ENCODE measurements at regions not wholly inside any gene's neighbourhood (a gene's known extent, or its start where the extent isn't known, plus 50 kb on each side); places are given as distances from the start of the nearest gene placed in this dataset.
A peak's percentile ranks its signal among the peaks of the same experiment; 100 is the strongest.

GRCh38 chr17:71983828-71984227, 137.0 kb upstream of the SOX9 start:
- POLR2A ChIA-PET (ENCODE audit: unreplicated experiment) = no interaction called here
- H3K9me1 ChIP-seq (ENCODE audit: insufficient read depth, low read length) = no peaks in the 10 kb centered on the region
- CTCF ChIA-PET = no interaction called here

More at GRCh38 chr17:71983828-71984227, 137.0 kb upstream of the SOX9 start:
- no peak overlapping the region for H3K9ac ChIP-seq (ENCODE audit: low read depth, low read length)
- no peaks in the 10 kb centered on the region for H3K4me1 ChIP-seq (ENCODE audit: control insufficient read depth, insufficient read depth, low read length)
- WGBS, 2 experiments (ENCODE audit: extremely low coverage in 2 of 2, insufficient read length in 1 of 2) = no CpG with 5 or more reads among the region's 3 CpGs
- no peak overlapping the region for H3K14ac ChIP-seq (replicated peaks; ENCODE audit: low read depth, low read length)
- H3K4me3 ChIP-seq (ENCODE audit: insufficient read depth, low read depth, low read length) = no peak overlapping the region
- intact Hi-C loops (cut with micrococcal nuclease) = no loop called here
- H2BK120ac ChIP-seq (ENCODE audit: low read depth, low read length) = no peak overlapping the region
- no peak overlapping the region for H4K91ac ChIP-seq (ENCODE audit: insufficient read depth, low read depth, low read length)
- no peak overlapping the region for H3K56ac ChIP-seq (ENCODE audit: extremely low read depth, insufficient read depth, low read length)
- no peak overlapping the region for H4K5ac ChIP-seq (ENCODE audit: low read depth, low read length)
- H2BK20ac ChIP-seq (ENCODE audit: low read depth, low read length) = no peak overlapping the region
- DNase-seq (no peak), ATAC-seq (ENCODE audit: low read depth) (no peak)
- no peaks in the 10 kb centered on the region for H3K36me3 ChIP-seq (ENCODE audit: control insufficient read depth, insufficient read depth, low read length)
- H3K4ac ChIP-seq (ENCODE audit: low read depth, low read length) = no peak overlapping the region
- H3K18ac ChIP-seq (ENCODE audit: low read depth, low read length) = no peak overlapping the region
- no peaks in the 10 kb centered on the region for H3K27me3 ChIP-seq (ENCODE audit: control insufficient read depth, insufficient read depth, low read length)
- H2AK5ac ChIP-seq (ENCODE audit: low read depth, low read length) = no peak overlapping the region
- no TSS peak for BruUV-seq (replicated peaks)
- no peaks in the 10 kb centered on the region for H3K79me1 ChIP-seq (ENCODE audit: low read depth in 1 of 2, low read length in 2 of 2)
- H2BK15ac ChIP-seq (ENCODE audit: low read depth, low read length) = no peak overlapping the region
- peak overlapping the region; percentile 13 for H2AFZ ChIP-seq (replicated peaks; ENCODE audit: low read length, poor library complexity)
- dilution Hi-C loops (cut with HindIII; ENCODE audit: low sequenced_read_pairs, unreplicated experiment) = no loop called here
- in situ Hi-C loops (cut with MboI; ENCODE audit: low sequenced_read_pairs) = no loop called here
- H2AK9ac ChIP-seq (replicated peaks; ENCODE audit: low read depth, low read length, poor library complexity) = no peak overlapping the region
- no peak overlapping the region for H3K4me2 ChIP-seq (ENCODE audit: low read depth, low read length)
- no peak overlapping the region for H3K27ac ChIP-seq (ENCODE audit: insufficient read depth, low read length)
- H4K20me1 ChIP-seq (ENCODE audit: insufficient read depth, low read length) = no peaks in the 10 kb centered on the region
- no peak overlapping the region for H2BK5ac ChIP-seq (ENCODE audit: low read depth, low read length, poor library complexity, severe bottlenecking)
- H3K9me3 ChIP-seq (ENCODE audit: control insufficient read depth, insufficient read depth, low read length) = no peaks in the 10 kb centered on the region
- no peak overlapping the region for H4K8ac ChIP-seq (ENCODE audit: low read depth in 2 of 2, low read length in 2 of 2)
- H3K23ac ChIP-seq (ENCODE audit: low read depth, low read length) = no peak overlapping the region; the same call in 1 of the 2 replicates
- TF ChIP-seq CTCF (conservative IDR thresholded peaks at IDR 0.05; ENCODE audit: low read depth, low read length) (no peak), RAD21 (IDR thresholded peaks at IDR 0.05; ENCODE audit: low read length) (no peak), NFE2L2 (IDR thresholded peaks at IDR 0.05; ENCODE audit: low read depth, low read length) (no peak)

All from IMR-90 (cell line).